GM12865 (cell line): ENCODE measurements at regions not wholly inside any gene's neighbourhood (a gene's known extent, or its start where the extent isn't known, plus 50 kb on each side); places are given as distances from the start of the nearest gene placed in this dataset.
"Not testable (repeated sequence)": the region's sequence is repeated elsewhere in the genome, so short reads cannot be mapped to it uniquely, and the experiment has no call there.

Source experiments
- DNase-seq: peaks from one replicate; pipeline ENCODE4 v3.0.0; 2010; ENCODE audit warnings: low read depth
- H3K4me3 ChIP-seq: 2 replicates; pipeline ENCODE4 v1.5.1; 2011; ENCODE audit warnings: mild to moderate bottlenecking, low read depth, low read length, control low read depth
- CTCF ChIP-seq: IDR thresholded peaks from 2 replicates; pipeline ENCODE4 v1.5.1; 2011; ENCODE audit warnings: low read length, control low read depth, low read depth, inconsistent platforms; ENCODE audit not compliant: insufficient read depth; ENCODE audit errors: missing control alignments

GRCh38 chr13:22960827-22961226, 220.0 kb upstream of the SGCG start:
- no peak for DNase-seq
- no peak overlapping the region for H3K4me3 ChIP-seq
- no peak for TF ChIP-seq CTCF

GRCh38 chr13:22961342-22961741, 219.4 kb upstream of the SGCG start:
- not testable (repeated sequence) for H3K4me3 ChIP-seq, DNase-seq

GRCh38 chr13:22961835-22962537, 218.8 kb upstream of the SGCG start:
- DNase-seq: no peak
- no peak overlapping the region for H3K4me3 ChIP-seq
- no peak for TF ChIP-seq CTCF

- DNase-seq: not testable (repeated sequence)
These were observed 217.3 kb upstream of the SGCG start for GRCh38 chr13:22963384-22964053.

GRCh38 chr13:22964245-22964966, 216.4 kb upstream of the SGCG start:
- no peak overlapping the region for H3K4me3 ChIP-seq
- no peak for TF ChIP-seq CTCF
- DNase-seq: no peak

More at GRCh38 chr13:22963384-22964053, 217.3 kb upstream of the SGCG start:
- not testable (repeated sequence) for H3K4me3 ChIP-seq

GRCh38 chr13:22965011-22965857, 215.5 kb upstream of the SGCG start:
- not testable (repeated sequence) for DNase-seq, H3K4me3 ChIP-seq

GRCh38 chr13:22965858-22966239, 214.9 kb upstream of the SGCG start:
- not testable (repeated sequence) for H3K4me3 ChIP-seq, DNase-seq

GRCh38 chr13:22966753-22967152, 214.0 kb upstream of the SGCG start:
- not testable (repeated sequence) for H3K4me3 ChIP-seq, DNase-seq

GRCh38 chr13:22967669-22968068, 213.1 kb upstream of the SGCG start:
- TF ChIP-seq CTCF: no peak
- no peak for DNase-seq
- H3K4me3 ChIP-seq: no peak overlapping the region
